AG08396 (cell line): ENCODE measurements at regions not wholly inside any gene's neighbourhood (a gene's known extent, or its start where the extent isn't known, plus 50 kb on each side); places are given as distances from the start of the nearest gene placed in this dataset.
"Not testable (repeated sequence)": the region's sequence is repeated elsewhere in the genome, so short reads cannot be mapped to it uniquely, and the experiment has no call there.

Experiments used
- DNase-seq: peaks from one replicate; pipeline ENCODE4 v3.0.0; 2012; ENCODE audit warnings: low spot score, mixed read lengths

DNA sequence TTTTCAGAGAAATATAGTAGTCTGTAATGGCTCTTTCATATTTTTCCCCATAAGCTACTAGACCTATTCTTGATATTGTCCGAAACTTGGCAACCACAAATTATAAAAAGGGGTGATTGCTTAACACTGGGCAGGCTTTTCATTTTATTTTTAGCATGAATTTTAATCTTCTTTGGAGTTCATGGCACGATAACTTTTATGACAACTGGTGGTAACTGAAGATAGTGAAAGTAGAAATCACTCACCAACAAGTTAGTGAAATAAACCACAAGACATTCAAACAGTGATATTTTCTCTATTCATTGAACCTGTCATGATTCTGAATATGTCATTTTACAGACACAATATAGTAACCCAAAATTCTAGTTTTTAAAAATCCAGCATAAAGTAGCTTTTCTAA is 213.9 kb downstream of the PRDM9 start:
- no peak for DNase-seq

DNA sequence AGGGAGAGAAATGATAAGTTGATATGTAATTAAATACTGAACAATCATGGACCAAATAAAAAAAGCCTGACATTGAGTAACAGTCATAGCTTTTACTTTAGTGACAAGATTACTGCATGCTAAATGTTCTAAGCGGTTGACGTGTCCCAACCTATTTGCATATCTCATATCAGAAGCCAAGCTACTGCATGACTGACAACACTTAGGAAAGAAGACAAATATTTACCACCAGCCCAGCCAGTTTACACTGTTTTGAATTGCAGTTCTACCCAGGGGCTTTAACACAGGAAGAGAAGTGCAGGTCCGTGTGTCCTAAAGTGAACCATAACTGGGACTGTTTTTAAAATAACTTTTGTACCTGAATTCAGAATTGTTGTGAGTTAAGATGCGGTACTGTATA is 219.9 kb downstream of the PRDM9 start:
- no peak for DNase-seq

DNA sequence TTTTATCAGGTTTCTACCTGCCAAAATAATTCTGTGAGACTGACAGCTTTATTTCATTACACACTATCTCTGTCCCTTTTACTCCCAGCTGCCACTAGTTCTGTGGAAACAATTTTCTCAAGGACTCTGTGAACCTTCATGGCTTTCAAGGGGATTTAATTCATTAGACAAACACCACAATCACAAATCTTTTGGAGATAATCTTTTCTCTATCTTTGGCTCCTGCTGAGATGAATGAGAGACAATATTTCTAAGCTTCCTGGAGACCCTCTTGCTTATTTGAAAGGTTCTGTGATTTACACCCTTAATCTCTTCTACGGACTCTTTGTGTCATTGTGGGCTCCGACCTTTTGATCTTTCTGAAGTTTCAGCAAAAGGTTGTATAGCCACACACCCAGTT is 222.6 kb downstream of the PRDM9 start:
- no peak for DNase-seq

DNA sequence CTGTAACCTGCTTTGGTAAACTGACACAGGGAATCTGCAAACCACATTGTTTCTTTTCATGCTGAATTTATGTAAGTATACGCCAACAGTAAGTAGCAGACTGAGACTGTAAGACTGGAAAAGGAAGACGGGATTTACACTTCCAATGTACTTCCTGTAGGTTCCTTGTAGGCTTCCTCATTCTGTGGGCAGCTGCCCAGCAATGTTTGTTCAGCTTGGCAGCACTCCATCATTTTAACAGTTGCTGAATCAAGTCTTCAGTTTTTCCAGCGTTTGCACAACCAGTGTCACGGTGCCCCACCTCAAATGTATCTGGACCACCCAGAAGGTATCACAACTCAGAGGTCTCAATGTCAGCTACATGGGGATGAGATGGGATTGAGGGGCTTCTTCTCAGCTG is 232.6 kb downstream of the PRDM9 start:
- DNase-seq: no peak

DNA sequence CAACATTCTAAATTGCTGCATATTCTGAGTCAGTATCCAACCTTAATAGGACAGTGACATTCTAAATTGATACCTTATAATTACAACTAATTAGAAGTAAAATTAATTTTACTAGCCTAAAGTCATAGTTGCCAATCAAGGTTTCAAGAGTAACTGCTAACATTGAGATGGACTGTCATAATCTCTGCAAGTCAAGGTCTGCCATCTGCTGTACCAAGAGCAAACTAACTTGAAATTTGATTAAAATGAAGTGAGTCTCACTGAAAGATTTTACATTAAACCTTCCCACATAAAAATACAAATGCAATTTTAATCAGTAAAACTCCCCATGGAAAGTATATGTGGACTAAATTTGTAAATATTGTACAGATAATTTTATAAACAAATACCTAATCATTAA is 235.3 kb downstream of the PRDM9 start:
- no peak for DNase-seq

DNA sequence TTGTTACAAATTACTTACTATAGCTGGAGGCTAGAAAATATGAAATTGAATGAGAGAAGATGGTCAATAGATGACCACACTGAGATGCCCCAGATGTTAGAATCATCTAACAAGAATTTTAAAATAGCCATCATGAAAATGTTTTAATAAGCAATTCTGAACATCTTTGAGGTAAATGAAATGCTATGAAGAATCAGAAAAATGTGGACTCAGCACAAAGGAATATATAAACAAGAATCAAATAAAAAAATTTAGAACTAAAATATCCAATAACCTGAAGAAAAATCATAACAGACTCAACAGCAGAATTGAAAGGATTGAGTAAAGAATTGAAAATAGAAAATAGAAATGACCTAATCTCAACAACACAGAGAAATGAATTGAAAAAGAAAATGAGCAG is 248.5 kb downstream of the PRDM9 start:
- no peak for DNase-seq

DNA sequence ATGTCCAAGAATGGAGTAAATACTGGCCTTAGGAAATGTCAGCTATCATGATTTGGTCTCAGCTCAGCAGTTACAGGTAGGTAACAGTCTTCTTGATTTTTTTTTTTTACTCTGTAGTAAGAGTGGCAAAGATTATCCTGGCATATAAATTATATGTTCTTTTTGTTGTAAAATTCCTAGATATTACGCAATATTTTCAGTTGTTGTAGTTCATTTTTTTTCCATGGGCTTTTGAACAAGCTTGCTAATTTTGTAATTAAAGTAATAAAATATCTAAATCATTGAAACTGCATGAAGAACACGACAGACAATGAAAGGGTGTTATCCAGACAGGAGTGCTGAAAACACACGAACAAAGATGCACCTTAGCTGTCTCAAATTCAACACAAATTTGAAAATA is 249.4 kb downstream of the PRDM9 start:
- no peak for DNase-seq

DNA sequence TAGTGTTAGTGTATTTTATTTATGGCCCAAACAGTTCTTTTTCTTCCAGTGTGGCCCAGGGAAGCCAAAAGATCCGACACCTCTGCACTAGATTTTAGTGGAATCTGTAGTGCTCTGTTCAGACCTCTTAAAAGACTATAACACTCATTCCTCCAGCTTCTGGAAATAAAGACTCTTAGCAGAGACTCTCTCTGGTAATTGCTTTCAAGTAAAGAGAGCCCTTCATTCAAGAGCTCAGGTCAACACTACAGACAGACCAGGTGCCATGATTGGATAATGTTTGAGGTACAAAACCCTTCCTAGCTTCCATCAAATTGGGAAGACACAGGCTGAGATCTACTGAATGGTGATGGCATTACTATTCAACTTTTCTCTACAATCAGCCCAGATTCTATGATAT is 255.8 kb downstream of the PRDM9 start:
- DNase-seq: no peak

DNA sequence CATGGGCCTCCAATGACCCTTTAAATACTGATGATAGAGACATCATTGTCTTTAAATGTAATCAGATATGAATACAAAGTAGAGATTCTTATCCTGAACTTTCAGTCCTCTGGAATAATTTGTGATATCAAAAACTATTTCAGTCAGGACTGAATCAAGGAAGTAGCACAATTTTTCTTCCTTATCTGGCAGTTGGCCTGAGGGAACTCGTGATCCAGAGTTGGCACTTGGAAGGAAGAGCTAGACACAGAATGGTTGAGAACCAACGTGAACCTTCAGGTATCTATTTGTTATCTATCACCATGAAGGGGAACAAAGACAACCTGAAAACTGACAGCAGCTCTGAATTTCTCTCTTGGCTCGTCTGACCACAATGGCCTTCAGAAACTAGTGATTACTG is 269.3 kb downstream of the PRDM9 start:
- no peak for DNase-seq

DNA sequence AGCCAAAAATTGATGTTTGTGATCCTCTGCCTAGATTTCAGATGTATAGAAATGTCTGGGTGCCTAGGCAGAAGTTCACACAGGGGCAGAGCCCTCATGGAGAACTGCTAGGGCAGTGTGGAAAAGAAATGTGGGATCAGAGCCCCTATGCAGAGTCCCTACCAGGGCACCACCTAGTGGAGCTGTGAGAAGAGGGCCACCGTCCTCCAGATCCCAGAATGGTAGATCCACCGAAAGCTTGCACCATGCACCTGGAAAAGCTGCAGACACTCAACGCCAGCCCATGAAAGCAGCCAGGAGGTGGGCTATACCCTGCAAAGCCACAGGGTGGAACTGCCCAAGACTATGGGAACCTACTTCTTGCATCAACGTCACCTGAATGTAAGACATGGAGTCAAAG is 292.9 kb downstream of the PRDM9 start:
- DNase-seq: not testable (repeated sequence)

DNA sequence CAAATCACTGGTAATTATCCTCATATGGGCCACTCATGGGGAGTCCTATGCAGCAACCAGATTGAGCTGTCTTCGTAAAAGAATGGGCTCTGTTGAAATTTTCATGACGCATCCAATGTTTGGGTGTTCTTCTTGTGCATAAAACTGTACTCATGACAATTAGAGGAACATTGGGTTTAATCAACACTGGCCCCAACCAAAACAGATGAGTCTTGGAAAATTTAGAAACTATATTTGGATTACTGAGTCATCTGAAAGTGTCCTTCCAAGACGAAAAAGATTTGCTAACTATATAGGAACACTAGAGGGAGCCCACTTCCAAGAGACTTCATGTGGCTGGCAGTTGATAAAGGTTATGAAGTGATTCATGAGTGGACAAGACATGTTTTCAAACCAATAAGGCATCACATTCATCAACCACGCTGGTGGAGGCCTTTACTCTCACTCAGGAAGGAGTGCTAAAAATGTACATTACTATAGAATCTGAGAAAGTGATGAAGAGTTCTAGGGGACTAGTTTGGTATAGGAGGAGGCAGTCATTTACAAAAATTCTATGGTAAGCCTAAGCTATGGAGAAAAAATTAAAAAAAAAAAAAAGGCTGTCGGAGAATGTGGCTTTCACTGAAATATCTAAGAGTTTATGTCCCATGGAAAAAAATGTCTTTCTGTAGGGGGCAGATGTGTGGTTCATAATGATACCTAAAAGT is 313.5 kb downstream of the PRDM9 start:
- DNase-seq: peak; percentile 11

DNA sequence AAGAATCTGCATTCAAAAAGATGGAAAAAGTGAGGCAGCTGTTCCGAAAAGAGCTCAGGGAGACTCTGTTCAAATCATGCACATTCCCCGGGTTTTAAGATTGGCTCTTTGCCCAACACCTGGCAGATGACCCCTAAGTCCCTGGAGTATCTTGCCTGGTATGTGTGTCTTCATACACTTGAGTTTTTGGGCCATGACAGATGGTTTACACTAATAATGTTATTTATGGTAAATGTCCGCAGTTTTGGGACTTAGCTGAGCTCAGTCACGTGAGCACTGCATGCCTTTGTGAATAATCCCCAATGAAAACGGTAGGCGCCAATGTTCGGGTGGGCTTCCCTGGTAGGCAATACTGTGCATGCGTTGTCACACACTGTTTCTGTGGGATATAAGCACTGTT is 316.1 kb downstream of the PRDM9 start:
- DNase-seq: no peak

DNA sequence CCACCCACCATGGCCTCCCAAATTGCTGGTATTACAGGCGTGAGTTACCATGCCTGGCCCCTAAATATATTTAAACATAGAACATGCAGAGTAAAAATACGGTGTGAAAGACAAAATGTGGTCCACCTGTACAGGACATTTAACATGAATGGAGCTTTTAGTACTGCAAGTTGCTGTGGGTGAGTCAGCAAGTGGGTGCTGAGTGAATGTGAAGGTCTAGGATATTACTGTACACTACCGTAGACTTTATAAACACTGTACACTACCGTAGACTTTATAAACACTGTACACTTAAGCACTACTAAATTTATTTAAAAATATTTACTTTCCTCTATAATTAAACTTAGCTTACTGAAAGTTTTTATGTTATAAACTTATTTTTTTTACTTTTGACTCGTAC is 317.8 kb downstream of the PRDM9 start:
- no peak for DNase-seq

DNA sequence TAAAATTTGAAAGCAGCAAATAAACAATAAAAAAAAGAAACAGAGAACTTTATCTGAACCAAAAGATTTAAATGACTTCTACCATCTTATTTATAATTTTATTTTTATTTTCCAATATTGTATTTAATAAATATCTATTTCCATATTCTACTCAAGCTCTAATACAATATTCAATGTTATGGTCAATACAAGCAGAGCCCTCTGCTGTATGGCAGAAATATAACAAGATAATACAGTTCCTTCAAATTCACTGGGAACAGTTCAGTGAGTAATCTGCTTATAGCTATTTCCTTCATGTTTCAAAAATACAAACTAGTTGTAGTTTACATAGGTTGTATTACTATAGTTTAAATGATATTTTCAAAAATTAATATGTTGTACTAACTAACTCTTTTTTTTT is 332.7 kb downstream of the PRDM9 start:
- DNase-seq: no peak

DNA sequence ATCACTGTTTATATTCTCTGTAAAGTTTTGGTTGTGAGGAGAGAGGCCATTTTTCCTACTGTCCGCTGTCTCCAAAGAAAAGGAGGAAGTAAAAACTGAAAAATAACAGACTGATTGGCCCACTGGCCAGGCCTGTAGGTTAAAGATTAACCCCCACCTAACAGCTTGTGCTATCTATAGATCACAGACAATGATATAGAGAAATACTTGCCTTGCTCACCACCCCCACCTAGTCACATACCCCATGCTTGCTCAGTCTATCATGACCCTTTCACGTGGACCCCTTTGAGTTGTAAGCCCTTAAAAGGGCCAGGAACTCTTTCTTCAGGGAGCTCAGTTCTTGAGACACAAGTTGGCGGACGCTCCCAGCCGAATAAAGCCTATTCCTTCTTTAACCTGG is 357.4 kb downstream of the PRDM9 start:
- DNase-seq: no peak

DNA sequence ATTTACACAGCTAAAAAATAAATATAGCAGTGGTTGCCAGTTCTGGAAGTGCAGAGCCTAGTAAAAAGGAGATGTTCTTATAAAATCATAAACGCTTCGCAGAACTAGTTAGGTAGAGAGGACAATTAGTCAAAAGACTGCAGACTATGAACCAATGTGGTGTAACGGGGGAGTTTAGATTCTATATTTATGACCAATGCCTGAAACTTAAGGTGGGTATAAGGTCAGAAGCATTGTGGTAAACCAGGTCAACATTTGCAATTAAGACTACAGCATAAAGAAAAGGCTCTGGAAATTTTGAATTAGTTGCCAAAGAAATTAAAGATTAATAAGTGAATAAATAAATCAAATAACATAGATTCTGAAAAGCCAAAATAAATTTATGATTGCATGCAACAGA is 370.4 kb downstream of the PRDM9 start:
- DNase-seq: no peak

DNA sequence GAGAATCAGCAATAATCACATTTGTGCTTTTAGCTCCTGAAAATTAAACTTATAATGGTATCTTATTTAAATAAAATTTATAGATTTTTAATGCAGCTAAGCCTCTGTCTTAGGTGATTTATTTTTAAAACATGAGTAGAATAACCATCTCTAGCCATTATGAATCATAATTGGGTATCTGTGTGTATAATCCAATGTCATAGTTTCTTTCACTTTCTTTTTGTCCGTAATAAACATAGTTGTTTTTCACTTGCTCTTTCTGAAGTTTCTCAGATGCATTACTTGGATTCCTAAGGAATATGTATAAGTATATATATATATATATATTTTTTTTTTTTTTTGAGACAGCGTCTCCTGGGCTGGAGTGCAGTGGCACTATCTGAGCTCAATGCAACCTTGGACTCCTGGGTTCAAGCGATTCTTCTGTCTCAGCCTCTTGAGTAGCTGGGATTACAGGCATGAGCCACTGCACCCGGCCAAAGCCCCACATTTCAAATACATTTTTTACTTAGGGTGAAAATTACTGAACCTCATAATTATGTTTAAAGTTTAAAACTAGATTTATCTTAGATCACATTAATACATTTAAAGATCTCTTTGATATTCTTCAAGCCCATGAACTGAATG is 377.1 kb downstream of the PRDM9 start:
- no peak for DNase-seq

DNA sequence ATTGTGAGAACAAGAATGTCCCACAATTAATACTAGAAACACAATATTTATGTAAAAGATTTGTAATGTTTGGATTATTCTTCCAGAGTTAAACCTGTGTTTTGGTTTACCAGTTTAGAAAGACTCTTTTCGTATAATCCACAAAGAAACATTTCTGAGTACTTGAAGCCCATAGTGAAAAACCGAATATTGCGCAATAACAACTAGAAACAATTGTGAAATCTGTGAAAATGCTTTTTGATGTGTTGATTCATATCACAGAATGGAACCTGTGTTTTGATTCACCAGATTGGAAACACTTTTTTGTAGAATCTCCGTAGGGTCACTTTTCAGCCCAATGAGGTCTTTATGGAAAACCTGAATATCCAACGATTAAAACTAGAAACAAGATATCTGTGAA is 386.2 kb downstream of the PRDM9 start:
- DNase-seq: no peak

DNA sequence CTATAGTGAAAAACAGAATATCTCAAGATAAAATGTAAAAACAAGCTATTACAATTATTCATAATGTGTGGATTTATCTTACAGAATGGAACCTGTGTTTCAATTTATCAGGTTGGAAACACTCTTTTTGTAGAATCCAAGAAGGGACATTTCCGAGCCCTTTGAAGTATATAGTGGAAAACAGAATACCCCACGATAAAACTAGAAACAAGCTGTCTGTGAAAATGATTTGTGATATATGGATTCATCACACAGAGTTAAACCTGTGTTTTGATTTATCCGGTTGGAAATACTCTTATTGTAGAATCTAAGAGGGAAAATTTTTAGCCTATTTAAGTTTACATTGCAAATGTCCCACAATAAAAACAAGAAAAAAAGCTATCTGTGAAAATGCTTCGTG is 388.2 kb downstream of the PRDM9 start:
- DNase-seq: no peak

DNA sequence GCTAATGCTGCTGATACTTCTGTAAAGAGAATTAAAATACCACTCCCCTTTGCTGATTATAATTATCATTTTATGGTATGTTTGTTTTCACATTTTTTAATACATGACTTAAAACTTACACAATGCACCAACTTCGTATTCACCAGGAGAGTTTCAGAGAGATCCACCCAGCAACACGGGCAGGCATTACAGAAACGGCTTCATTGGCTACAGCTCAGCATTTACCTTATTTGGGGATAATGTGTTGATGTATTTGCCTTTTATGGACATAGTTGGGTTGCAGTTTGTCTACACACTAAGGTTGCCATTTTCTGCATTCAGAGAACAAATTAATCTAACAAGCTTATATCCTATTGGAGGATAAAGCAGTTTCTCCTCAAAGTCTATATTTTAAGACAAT is 423.6 kb downstream of the PRDM9 start:
- DNase-seq: no peak

DNA sequence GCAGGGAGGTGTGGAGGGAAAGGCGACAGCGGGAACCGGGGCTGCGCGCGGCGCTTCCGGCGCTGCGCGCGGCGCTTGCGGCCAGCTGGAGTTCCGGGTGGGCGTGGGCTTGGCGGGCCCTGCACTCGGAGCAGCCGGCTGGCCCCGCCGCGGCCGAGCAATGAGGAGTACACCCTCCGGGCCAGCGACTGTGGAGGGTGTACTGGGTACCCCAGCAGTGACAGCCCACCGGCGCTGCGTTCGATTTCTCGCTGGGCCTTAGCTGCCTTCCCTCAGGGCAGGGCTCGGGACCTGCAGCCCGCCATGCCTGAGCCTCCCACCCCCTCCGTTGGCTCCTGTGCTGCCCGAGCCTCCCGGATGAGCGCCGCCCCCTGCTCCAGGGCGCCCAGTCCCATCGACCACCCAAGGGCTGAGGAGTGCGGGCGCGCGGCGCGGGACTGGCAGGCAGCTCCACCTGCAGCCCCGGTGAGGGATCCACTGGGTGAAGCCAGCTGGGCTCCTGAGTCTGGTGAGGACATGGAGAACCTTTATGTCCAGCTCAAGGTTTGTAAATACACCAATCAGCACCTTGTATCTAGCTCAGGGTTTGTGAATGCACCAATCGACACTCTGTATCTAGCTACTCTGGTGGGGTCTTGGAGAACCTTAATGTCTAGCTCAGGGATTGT is 444.0 kb downstream of the PRDM9 start:
- DNase-seq: peak; percentile 36

DNA sequence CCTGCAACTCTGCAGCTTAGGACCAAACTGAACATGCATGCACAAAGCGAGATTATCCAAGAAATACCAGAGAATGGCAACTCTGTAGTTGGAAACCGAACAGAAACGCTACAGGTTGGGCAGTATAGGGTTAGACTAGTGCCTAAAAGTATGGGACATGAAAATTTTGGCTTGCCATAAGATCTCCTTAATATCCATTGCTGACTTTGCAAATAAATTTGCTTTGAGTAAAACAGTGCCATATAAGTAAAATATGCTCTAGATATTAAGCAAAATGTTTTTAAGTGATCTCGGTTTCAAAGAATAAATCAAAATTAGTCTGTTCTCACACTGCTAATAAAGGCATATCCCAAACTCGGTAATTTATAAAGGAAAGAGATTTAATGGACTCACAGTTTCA is 456.0 kb downstream of the PRDM9 start:
- no peak for DNase-seq

DNA sequence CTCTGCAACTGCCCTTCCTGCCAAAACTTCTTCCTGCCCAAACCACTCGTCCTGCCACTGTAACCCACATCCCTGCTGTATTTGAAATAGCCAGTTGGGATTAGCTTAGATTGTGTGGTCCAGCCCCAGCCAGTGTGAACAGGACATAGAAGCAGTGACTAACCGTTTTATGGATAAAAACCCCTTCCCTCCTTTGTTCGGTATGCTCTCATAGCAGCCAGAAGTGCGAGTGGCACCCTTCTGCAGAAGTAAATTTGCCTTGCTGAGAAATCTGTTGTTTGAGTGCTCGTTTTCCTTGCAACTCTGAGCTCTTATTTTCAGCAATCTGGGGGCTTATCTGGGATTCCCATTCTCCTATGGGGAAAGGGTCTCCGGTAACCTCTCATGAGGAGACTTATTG is 470.0 kb downstream of the PRDM9 start:
- no peak for DNase-seq

DNA sequence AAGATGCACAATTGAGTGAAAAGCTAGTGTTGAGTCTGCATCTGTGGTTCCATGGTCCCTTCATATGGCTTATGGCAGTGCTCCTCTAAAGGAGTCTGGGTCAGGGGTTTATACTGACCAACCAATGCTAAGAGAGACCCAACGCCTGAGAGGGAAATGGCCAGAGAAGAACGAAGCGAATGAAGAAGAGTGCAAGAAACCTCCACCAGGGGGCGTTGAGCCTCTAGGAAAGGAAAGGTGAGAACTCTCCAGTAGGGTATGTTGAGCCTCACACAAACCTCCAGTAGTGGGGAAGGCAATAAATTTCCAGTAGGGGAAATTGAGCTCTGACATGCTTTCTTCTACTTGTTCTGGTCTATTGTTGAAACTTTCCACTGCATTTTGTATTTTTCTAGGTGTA is 470.6 kb downstream of the PRDM9 start:
- DNase-seq: no peak
